T-helper 2 cell treated with Interferon-gamma antibody and Interleukin-4, amounts not matched to agents 5 μg/mL and 100 μg/mL, for 36 hours (primary cell): ENCODE measurements at regions not wholly inside any gene's neighbourhood (a gene's known extent, or its start where the extent isn't known, plus 50 kb on each side); places are given as distances from the start of the nearest gene placed in this dataset.
"Not testable (repeated sequence)": the region's sequence is repeated elsewhere in the genome, so short reads cannot be mapped to it uniquely, and the experiment has no call there.

ENCODE experiments used
- DNase-seq: peaks from one replicate; pipeline ENCODE4 v3.0.0; 2021; ENCODE audit warnings: low spot score
- H3K27ac Mint-ChIP-seq: one replicate; pipeline ENCODE4 v1.8.0; 2021; ENCODE audit warnings: mild to moderate bottlenecking, mixed read lengths
- H3K27me3 Mint-ChIP-seq: one replicate; pipeline ENCODE4 v1.8.0; 2021; ENCODE audit warnings: low read depth, mixed read lengths
- H3K36me3 Mint-ChIP-seq: one replicate; pipeline ENCODE4 v1.8.0; 2021; ENCODE audit warnings: low read depth, mixed read lengths
- H3K4me1 Mint-ChIP-seq: one replicate; pipeline ENCODE4 v1.8.0; 2021; ENCODE audit warnings: low read depth, mixed read lengths
- H3K4me3 Mint-ChIP-seq: one replicate; pipeline ENCODE4 v1.8.0; 2022; ENCODE audit warnings: mild to moderate bottlenecking, moderate library complexity, mixed read lengths
- H3K9me3 Mint-ChIP-seq: one replicate; pipeline ENCODE4 v1.8.0; 2021; ENCODE audit warnings: mixed read lengths

GRCh38 chr9:95391271-95391670 is 73.8 kb upstream of the FANCC start:
- H3K36me3 Mint-ChIP-seq, H3K4me3 Mint-ChIP-seq, H3K9me3 Mint-ChIP-seq, H3K27ac Mint-ChIP-seq, H3K27me3 Mint-ChIP-seq, H3K4me1 Mint-ChIP-seq, DNase-seq: not testable (repeated sequence)

- H3K4me3 Mint-ChIP-seq, result no peak overlapping the region
- no peak overlapping the region for H3K27ac Mint-ChIP-seq
- peaks cover 9% of the 10 kb centered on the region for H3K27me3 Mint-ChIP-seq
- DNase-seq, result no peak
- no peaks in the 10 kb centered on the region for H3K4me1 Mint-ChIP-seq
- H3K9me3 Mint-ChIP-seq, result no peaks in the 10 kb centered on the region
- no peaks in the 10 kb centered on the region for H3K36me3 Mint-ChIP-seq
These were observed 71.9 kb upstream of the FANCC start for GRCh38 chr9:95389373-95389772.

GRCh38 chr9:95386843-95387242 is 69.3 kb upstream of the FANCC start:
- H3K9me3 Mint-ChIP-seq, result no peaks in the 10 kb centered on the region
- no peak for DNase-seq
- H3K4me3 Mint-ChIP-seq, result no peak overlapping the region
- no peak overlapping the region for H3K27ac Mint-ChIP-seq
- H3K4me1 Mint-ChIP-seq, result no peaks in the 10 kb centered on the region
- H3K36me3 Mint-ChIP-seq, result no peaks in the 10 kb centered on the region
- peaks cover 15% of the 10 kb centered on the region for H3K27me3 Mint-ChIP-seq

- DNase-seq, result no peak
- Mint-ChIP-seq H3K36me3 (no peaks in the 10 kb centered on the region), H3K9me3 (no peaks in the 10 kb centered on the region), H3K4me3 (no peak overlapping the region), H3K4me1 (no peaks in the 10 kb centered on the region), H3K27ac (no peak overlapping the region), H3K27me3 (peaks cover 21% of the 10 kb centered on the region)
These were observed 68.0 kb upstream of the FANCC start for GRCh38 chr9:95385521-95385920.

- Mint-ChIP-seq H3K27ac (no peak overlapping the region), H3K4me1 (no peaks in the 10 kb centered on the region), H3K4me3 (no peak overlapping the region), H3K36me3 (no peaks in the 10 kb centered on the region), H3K9me3 (no peaks in the 10 kb centered on the region), H3K27me3 (peaks cover 29% of the 10 kb centered on the region)
- DNase-seq, result no peak
These were observed 66.3 kb upstream of the FANCC start for GRCh38 chr9:95383845-95384244.

GRCh38 chr9:95383185-95383676 is 65.7 kb upstream of the FANCC start:
- no peaks in the 10 kb centered on the region for H3K9me3 Mint-ChIP-seq
- peaks cover 29% of the 10 kb centered on the region for H3K27me3 Mint-ChIP-seq
- DNase-seq, result no peak
- no peaks in the 10 kb centered on the region for H3K4me1 Mint-ChIP-seq
- H3K4me3 Mint-ChIP-seq, result no peak overlapping the region
- no peak overlapping the region for H3K27ac Mint-ChIP-seq
- no peaks in the 10 kb centered on the region for H3K36me3 Mint-ChIP-seq

- H3K27ac Mint-ChIP-seq, result no peak overlapping the region
- H3K4me3 Mint-ChIP-seq, result no peak overlapping the region
- H3K27me3 Mint-ChIP-seq, result peaks cover 30% of the 10 kb centered on the region
- DNase-seq, result no peak
- no peaks in the 10 kb centered on the region for H3K36me3 Mint-ChIP-seq
- no peaks in the 10 kb centered on the region for H3K9me3 Mint-ChIP-seq
- no peaks in the 10 kb centered on the region for H3K4me1 Mint-ChIP-seq
These were observed 64.9 kb upstream of the FANCC start for GRCh38 chr9:95382433-95382832.

GRCh38 chr9:95381221-95381620 is 63.7 kb upstream of the FANCC start:
- no peaks in the 10 kb centered on the region for H3K9me3 Mint-ChIP-seq
- no peak overlapping the region for H3K27ac Mint-ChIP-seq
- H3K4me1 Mint-ChIP-seq, result no peaks in the 10 kb centered on the region
- H3K36me3 Mint-ChIP-seq, result no peaks in the 10 kb centered on the region
- peaks cover 36% of the 10 kb centered on the region for H3K27me3 Mint-ChIP-seq
- H3K4me3 Mint-ChIP-seq, result no peak overlapping the region
- no peak for DNase-seq

- DNase-seq, result no peak
- H3K9me3 Mint-ChIP-seq, result no peaks in the 10 kb centered on the region
- no peaks in the 10 kb centered on the region for H3K36me3 Mint-ChIP-seq
- no peaks in the 10 kb centered on the region for H3K4me1 Mint-ChIP-seq
- no peak overlapping the region for H3K4me3 Mint-ChIP-seq
- H3K27me3 Mint-ChIP-seq, result peaks cover 35% of the 10 kb centered on the region
- no peak overlapping the region for H3K27ac Mint-ChIP-seq
These were observed 62.1 kb upstream of the FANCC start for GRCh38 chr9:95379630-95380029.

GRCh38 chr9:95373782-95374487 is 56.4 kb upstream of the FANCC start:
- Mint-ChIP-seq H3K4me1 (no peaks in the 10 kb centered on the region), H3K9me3 (no peaks in the 10 kb centered on the region), H3K27ac (no peak overlapping the region), H3K4me3 (no peak overlapping the region), H3K36me3 (no peaks in the 10 kb centered on the region), H3K27me3 (peaks cover 39% of the 10 kb centered on the region)
- no peak for DNase-seq

- no peak for DNase-seq
- no peak overlapping the region for H3K27ac Mint-ChIP-seq
- no peaks in the 10 kb centered on the region for H3K9me3 Mint-ChIP-seq
- H3K36me3 Mint-ChIP-seq, result no peaks in the 10 kb centered on the region
- peaks cover 42% of the 10 kb centered on the region for H3K27me3 Mint-ChIP-seq
- H3K4me3 Mint-ChIP-seq, result no peak overlapping the region
- H3K4me1 Mint-ChIP-seq, result no peaks in the 10 kb centered on the region
These were observed 55.7 kb upstream of the FANCC start for GRCh38 chr9:95373069-95373681.

GRCh38 chr9:95370064-95370463 is 52.6 kb upstream of the FANCC start:
- Mint-ChIP-seq H3K9me3 (no peaks in the 10 kb centered on the region), H3K36me3 (no peaks in the 10 kb centered on the region), H3K27me3 (peaks cover 51% of the 10 kb centered on the region), H3K4me3 (no peak overlapping the region), H3K4me1 (no peaks in the 10 kb centered on the region), H3K27ac (no peak overlapping the region)
- no peak for DNase-seq

GRCh38 chr9:95368377-95369160 is 51.1 kb upstream of the FANCC start:
- Mint-ChIP-seq H3K4me1 (no peaks in the 10 kb centered on the region), H3K27ac (no peak overlapping the region), H3K36me3 (no peaks in the 10 kb centered on the region), H3K27me3 (peaks cover 59% of the 10 kb centered on the region), H3K9me3 (no peaks in the 10 kb centered on the region), H3K4me3 (no peak overlapping the region)
- DNase-seq, result no peak
